Breast epithelium (tissue), 4 donors: ENCODE measurements at regions not wholly inside any gene's neighbourhood (a gene's known extent, or its start where the extent isn't known, plus 50 kb on each side); places are given as distances from the start of the nearest gene placed in this dataset.

Experiments
- DNase-seq, 2 donors: peaks; one replicate each; pipeline ENCODE4 v3.0.0-alpha.2; 2019; ENCODE audit warnings: low spot score in 2 of 2
- H3K27ac ChIP-seq, 2 donors: fragments of 200-600 bp; sonication (generic) in 1 of 2; one replicate each; pipeline ENCODE4 v1.5.1; 2016 to 2019; ENCODE audit warnings: mild to moderate bottlenecking in 1 of 2
- H3K27me3 ChIP-seq, 2 donors: fragments of 200-600 bp; sonication (generic) in 1 of 2; one replicate each; pipeline versions ENCODE4 v1.5.1 to v1.6.0; 2017 to 2019; ENCODE audit warnings: control low read depth in 1 of 2, mild to moderate bottlenecking in 1 of 2
- H3K36me3 ChIP-seq: fragments of 200-600 bp; one replicate; pipeline ENCODE4 v1.5.1; 2019
- H3K4me1 ChIP-seq, 2 donors: fragments of 200-600 bp; sonication (generic); one replicate each; pipeline ENCODE4 v1.5.1; 2016 to 2019; ENCODE audit warnings: control low read depth in 1 of 2
- H3K4me3 ChIP-seq, 3 donors: fragments of 200-600 bp; sonication (generic); 1 replicate in 2 of 3; 2 replicates in 1 of 3; pipeline ENCODE4 v1.5.1; 2016 to 2019; ENCODE audit warnings: mild to moderate bottlenecking in 3 of 3, moderate library complexity in 2 of 3
- H3K9me3 ChIP-seq, 2 donors: fragments of 200-600 bp; sonication (generic) in 1 of 2; one replicate each; pipeline ENCODE4 v1.5.1; 2016 to 2019; ENCODE audit warnings: control low read depth in 1 of 2
- CTCF ChIP-seq, 3 donors: fragments of 450-650 bp; IDR thresholded peaks; one replicate each; pipeline ENCODE4 v1.5.1; 2016 to 2017; ENCODE audit warnings: antibody characterized with exemption in 3 of 3, mild to moderate bottlenecking in 3 of 3, moderate library complexity in 3 of 3
- POLR2A ChIP-seq: fragments of 450-650 bp; IDR thresholded peaks from one replicate; pipeline ENCODE4 v1.6.1; 2016; ENCODE audit warnings: antibody characterized with exemption, mild to moderate bottlenecking, moderate library complexity
- POLR2AphosphoS5 ChIP-seq, 3 donors: sonication (generic); formaldehyde crosslinking; IDR thresholded peaks; one replicate each; pipeline ENCODE4 v1.6.1; 2017; ENCODE audit warnings: antibody characterized with exemption in 3 of 3
- intact Hi-C: fragments of 100-400 bp; cut with DNase I; formaldehyde crosslinking; loops from one replicate; pipeline ENCODE4 v1.15.1; 2023; ENCODE audit warnings: low total_unique reads

GRCh38 chr5:130975847-130976246 is 189.2 kb downstream of the HINT1 start:
- intact Hi-C loops, result no loop called here
- TF ChIP-seq POLR2A, result no peak
- TF ChIP-seq CTCF (IDR thresholded peaks at IDR 0.05), result no peak
- no peak for TF ChIP-seq POLR2AphosphoS5 (IDR thresholded peaks at IDR 0.05)
- H3K27me3 ChIP-seq, result no peaks in the 10 kb centered on the region
- H3K27ac ChIP-seq, result no peak overlapping the region
- no peak for DNase-seq
- no peaks in the 10 kb centered on the region for H3K36me3 ChIP-seq
- no peaks in the 10 kb centered on the region for H3K9me3 ChIP-seq
- H3K4me3 ChIP-seq, result no peak overlapping the region
- no peaks in the 10 kb centered on the region for H3K4me1 ChIP-seq

- intact Hi-C loops, result no loop called here
- no peaks in the 10 kb centered on the region for H3K9me3 ChIP-seq
- TF ChIP-seq CTCF (IDR thresholded peaks at IDR 0.05) (no peak), POLR2A (no peak)
- H3K4me1 ChIP-seq, result no peaks in the 10 kb centered on the region
- H3K36me3 ChIP-seq, result no peaks in the 10 kb centered on the region
- no peak overlapping the region for H3K27ac ChIP-seq
- no peak for DNase-seq
- H3K4me3 ChIP-seq, result no peak overlapping the region
- H3K27me3 ChIP-seq, result no peaks in the 10 kb centered on the region
These were observed 189.8 kb downstream of the HINT1 start for GRCh38 chr5:130975299-130975698.

- Histone ChIP-seq H3K4me3 (no peak overlapping the region), H3K27ac (no peak overlapping the region), H3K9me3 (no peaks in the 10 kb centered on the region), H3K4me1 (no peaks in the 10 kb centered on the region), H3K36me3 (no peaks in the 10 kb centered on the region), H3K27me3 (no peaks in the 10 kb centered on the region)
- TF ChIP-seq POLR2A, result no peak
- TF ChIP-seq POLR2AphosphoS5 (IDR thresholded peaks at IDR 0.05), result no peak
- TF ChIP-seq CTCF (IDR thresholded peaks at IDR 0.05), result no peak
- DNase-seq, result no peak
- intact Hi-C loops, result no loop called here
These were observed 190.9 kb downstream of the HINT1 start for GRCh38 chr5:130974021-130974683.

GRCh38 chr5:130966990-130967525 is 198.0 kb downstream of the HINT1 start:
- Histone ChIP-seq H3K27ac (no peak overlapping the region), H3K9me3 (no peaks in the 10 kb centered on the region), H3K4me3 (no peak overlapping the region), H3K36me3 (no peaks in the 10 kb centered on the region), H3K4me1 (no peaks in the 10 kb centered on the region), H3K27me3 (no peaks in the 10 kb centered on the region)
- TF ChIP-seq POLR2A (no peak), POLR2AphosphoS5 (IDR thresholded peaks at IDR 0.05) (no peak), CTCF (IDR thresholded peaks at IDR 0.05) (no peak)
- intact Hi-C loops, result no loop called here
- DNase-seq, result no peak

- no peaks in the 10 kb centered on the region for H3K9me3 ChIP-seq
- intact Hi-C loops, result no loop called here
- no peak for TF ChIP-seq POLR2AphosphoS5 (IDR thresholded peaks at IDR 0.05)
- TF ChIP-seq CTCF (IDR thresholded peaks at IDR 0.05), result no peak
- no peak for TF ChIP-seq POLR2A
- no peaks in the 10 kb centered on the region for H3K27me3 ChIP-seq
- no peaks in the 10 kb centered on the region for H3K4me1 ChIP-seq
- H3K4me3 ChIP-seq, result no peak overlapping the region
- no peak overlapping the region for H3K27ac ChIP-seq
- H3K36me3 ChIP-seq, result no peaks in the 10 kb centered on the region
- DNase-seq, result no peak
These were observed 199.1 kb downstream of the HINT1 start for GRCh38 chr5:130965920-130966319.
